ENCODE measurements at regions not wholly inside any gene's neighbourhood (a gene's known extent, or its start where the extent isn't known, plus 50 kb on each side); places are given as distances from the start of the nearest gene placed in this dataset.

- no peak for TF ChIP-seq CSDC2 (CRISPR knock-in tag; IDR thresholded peaks at IDR 0.05)
- no peak for TF ChIP-seq ESRRG (CRISPR knock-in tag; IDR thresholded peaks at IDR 0.05)
- no peak for TF ChIP-seq ZFP3 (CRISPR knock-in tag; IDR thresholded peaks at IDR 0.05)
- TF ChIP-seq, protein P1, sequence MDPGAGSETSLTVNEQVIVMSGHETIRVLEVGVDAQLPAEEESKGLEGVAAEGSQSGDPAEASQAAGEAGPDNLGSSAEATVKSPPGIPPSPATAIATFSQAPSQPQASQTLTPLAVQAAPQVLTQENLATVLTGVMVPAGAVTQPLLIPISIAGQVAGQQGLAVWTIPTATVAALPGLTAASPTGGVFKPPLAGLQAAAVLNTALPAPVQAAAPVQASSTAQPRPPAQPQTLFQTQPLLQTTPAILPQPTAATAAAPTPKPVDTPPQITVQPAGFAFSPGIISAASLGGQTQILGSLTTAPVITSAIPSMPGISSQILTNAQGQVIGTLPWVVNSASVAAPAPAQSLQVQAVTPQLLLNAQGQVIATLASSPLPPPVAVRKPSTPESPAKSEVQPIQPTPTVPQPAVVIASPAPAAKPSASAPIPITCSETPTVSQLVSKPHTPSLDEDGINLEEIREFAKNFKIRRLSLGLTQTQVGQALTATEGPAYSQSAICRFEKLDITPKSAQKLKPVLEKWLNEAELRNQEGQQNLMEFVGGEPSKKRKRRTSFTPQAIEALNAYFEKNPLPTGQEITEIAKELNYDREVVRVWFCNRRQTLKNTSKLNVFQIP (CRISPR knock-in tag; IDR thresholded peaks at IDR 0.05; ENCODE audit: borderline replicate concordance, low read depth), result no peak
- no peak for TF ChIP-seq TCF4 (CRISPR knock-in tag; IDR thresholded peaks at IDR 0.05; ENCODE audit: borderline replicate concordance)
- TF ChIP-seq ZC3H10 (CRISPR knock-in tag; IDR thresholded peaks at IDR 0.05), result no peak
- TF ChIP-seq, protein P2, sequence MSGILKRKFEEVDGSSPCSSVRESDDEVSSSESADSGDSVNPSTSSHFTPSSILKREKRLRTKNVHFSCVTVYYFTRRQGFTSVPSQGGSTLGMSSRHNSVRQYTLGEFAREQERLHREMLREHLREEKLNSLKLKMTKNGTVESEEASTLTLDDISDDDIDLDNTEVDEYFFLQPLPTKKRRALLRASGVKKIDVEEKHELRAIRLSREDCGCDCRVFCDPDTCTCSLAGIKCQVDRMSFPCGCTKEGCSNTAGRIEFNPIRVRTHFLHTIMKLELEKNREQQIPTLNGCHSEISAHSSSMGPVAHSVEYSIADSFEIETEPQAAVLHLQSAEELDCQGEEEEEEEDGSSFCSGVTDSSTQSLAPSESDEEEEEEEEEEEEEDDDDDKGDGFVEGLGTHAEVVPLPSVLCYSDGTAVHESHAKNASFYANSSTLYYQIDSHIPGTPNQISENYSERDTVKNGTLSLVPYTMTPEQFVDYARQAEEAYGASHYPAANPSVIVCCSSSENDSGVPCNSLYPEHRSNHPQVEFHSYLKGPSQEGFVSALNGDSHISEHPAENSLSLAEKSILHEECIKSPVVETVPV (CRISPR knock-in tag; IDR thresholded peaks at IDR 0.05), result no peak
- TF ChIP-seq CREB5 (CRISPR knock-in tag; IDR thresholded peaks at IDR 0.05; ENCODE audit: low read depth), result no peak
- ATAC-seq, result no peak
These were observed 268.6 kb upstream of the NCKAP5 start for GRCh38 chr2:133836691-133837345.

- TF ChIP-seq ZFP30 (CRISPR knock-in tag; IDR thresholded peaks at IDR 0.05) (no peak), CREB5 (CRISPR knock-in tag; IDR thresholded peaks at IDR 0.05; ENCODE audit: low read depth) (no peak), GLIS3 (CRISPR knock-in tag; IDR thresholded peaks at IDR 0.05) (no peak), PPARA (CRISPR knock-in tag; IDR thresholded peaks at IDR 0.05; ENCODE audit: borderline replicate concordance) (no peak), TCF4 (CRISPR knock-in tag; IDR thresholded peaks at IDR 0.05; ENCODE audit: borderline replicate concordance) (no peak), TOX (CRISPR knock-in tag; IDR thresholded peaks at IDR 0.05; ENCODE audit: borderline replicate concordance) (no peak), BACH2 (CRISPR knock-in tag; IDR thresholded peaks at IDR 0.05; ENCODE audit: borderline replicate concordance) (no peak), ZFP3 (CRISPR knock-in tag; IDR thresholded peaks at IDR 0.05) (no peak), SNAI2 (CRISPR knock-in tag; IDR thresholded peaks at IDR 0.05) (no peak), ZNF8 (CRISPR knock-in tag; IDR thresholded peaks at IDR 0.05) (no peak), ARNTL (CRISPR knock-in tag; IDR thresholded peaks at IDR 0.05; ENCODE audit: borderline replicate concordance, low read depth) (no peak), ZNF70 (CRISPR knock-in tag; IDR thresholded peaks at IDR 0.05) (no peak), OSR1 (CRISPR knock-in tag; IDR thresholded peaks at IDR 0.05) (no peak), ZNF565 (CRISPR knock-in tag; conservative IDR thresholded peaks at IDR 0.05; ENCODE audit: low read depth) (no peak)
- TF ChIP-seq, protein P1 (CRISPR knock-in tag; IDR thresholded peaks at IDR 0.05; ENCODE audit: borderline replicate concordance, low read depth), result no peak
- TF ChIP-seq, protein P3, sequence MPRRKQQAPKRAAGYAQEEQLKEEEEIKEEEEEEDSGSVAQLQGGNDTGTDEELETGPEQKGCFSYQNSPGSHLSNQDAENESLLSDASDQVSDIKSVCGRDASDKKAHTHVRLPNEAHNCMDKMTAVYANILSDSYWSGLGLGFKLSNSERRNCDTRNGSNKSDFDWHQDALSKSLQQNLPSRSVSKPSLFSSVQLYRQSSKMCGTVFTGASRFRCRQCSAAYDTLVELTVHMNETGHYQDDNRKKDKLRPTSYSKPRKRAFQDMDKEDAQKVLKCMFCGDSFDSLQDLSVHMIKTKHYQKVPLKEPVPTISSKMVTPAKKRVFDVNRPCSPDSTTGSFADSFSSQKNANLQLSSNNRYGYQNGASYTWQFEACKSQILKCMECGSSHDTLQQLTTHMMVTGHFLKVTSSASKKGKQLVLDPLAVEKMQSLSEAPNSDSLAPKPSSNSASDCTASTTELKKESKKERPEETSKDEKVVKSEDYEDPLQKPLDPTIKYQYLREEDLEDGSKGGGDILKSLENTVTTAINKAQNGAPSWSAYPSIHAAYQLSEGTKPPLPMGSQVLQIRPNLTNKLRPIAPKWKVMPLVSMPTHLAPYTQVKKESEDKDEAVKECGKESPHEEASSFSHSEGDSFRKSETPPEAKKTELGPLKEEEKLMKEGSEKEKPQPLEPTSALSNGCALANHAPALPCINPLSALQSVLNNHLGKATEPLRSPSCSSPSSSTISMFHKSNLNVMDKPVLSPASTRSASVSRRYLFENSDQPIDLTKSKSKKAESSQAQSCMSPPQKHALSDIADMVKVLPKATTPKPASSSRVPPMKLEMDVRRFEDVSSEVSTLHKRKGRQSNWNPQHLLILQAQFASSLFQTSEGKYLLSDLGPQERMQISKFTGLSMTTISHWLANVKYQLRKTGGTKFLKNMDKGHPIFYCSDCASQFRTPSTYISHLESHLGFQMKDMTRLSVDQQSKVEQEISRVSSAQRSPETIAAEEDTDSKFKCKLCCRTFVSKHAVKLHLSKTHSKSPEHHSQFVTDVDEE (CRISPR knock-in tag; IDR thresholded peaks at IDR 0.05), result no peak
- TF ChIP-seq, protein P2 (CRISPR knock-in tag; IDR thresholded peaks at IDR 0.05), result no peak
- peak; percentile 32 for ATAC-seq
These were observed 269.3 kb upstream of the NCKAP5 start for GRCh38 chr2:133837441-133838094.

All from SK-N-SH treated with all-trans-retinoic acid at 6 μM for 48 hours (cell line).